NCI-H2171 (cell line): ENCODE measurements at regions not wholly inside any gene's neighbourhood (a gene's known extent, or its start where the extent isn't known, plus 50 kb on each side); places are given as distances from the start of the nearest gene placed in this dataset.
A peak's percentile ranks its signal among the peaks of the same experiment; 100 is the strongest.

Experiments
- DNase-seq: peaks from one replicate; lab custom pipeline; 2025; lab: John Stamatoyannopoulos, UW

DNA sequence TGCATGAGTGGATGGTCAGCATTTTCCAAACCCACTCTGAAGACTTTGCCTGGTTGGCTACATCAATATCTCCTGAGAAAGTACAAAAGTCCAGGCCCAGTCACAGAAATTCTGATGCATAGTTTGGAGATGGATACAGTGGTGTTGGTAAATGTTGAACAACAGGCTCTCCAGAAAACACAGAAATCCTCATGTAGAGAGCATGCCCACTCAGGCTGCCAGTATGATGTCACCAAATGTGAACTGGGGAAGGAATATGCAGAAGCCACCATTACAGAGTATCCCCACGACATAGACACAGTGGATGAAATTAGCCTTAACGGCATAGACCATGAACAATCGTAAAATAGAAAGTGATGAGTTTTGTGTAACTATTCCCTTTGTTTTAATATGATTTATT, 97.1 kb upstream of the NXT1 start:
- no peak for DNase-seq

DNA sequence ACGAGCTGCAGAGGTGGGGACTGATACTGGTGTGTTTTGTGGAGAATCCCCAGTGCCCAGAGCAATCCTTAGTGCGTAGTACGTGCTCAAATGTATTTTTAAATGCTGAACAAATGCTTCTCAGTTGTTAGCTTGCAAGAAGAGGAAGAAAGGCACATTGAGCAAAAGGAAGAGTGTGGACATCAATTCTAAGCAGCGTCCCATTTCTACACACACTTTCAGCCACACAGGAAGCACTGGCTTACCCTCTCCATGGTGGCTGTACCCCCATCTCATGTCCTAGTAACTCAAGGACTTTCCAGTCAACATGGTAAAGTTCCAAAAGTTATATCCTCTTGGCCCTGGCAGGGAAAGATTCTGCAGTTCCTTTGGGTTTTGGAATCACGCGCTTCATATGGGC, 98.8 kb upstream of the NXT1 start:
- DNase-seq = no peak

DNA sequence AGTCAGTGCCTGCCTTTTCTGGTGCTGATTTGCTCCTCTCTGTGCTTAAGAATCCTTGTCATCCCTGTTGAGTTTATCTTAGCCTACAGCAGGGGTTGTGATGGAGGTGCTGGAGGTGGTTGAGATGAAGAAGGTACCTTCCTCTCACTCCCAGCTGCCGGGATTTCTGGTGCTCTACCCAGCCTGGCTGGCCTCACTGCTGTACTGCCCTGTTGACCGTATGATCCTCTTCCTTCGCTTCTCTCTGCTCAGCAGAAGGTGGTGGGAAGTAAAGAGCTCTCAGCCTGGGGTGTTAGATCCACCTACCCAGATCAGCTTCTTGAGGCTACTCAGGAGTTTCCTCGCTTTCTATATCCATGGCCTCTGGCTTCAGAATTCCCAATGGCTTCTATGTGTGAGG, 101.0 kb upstream of the NXT1 start:
- no peak for DNase-seq

DNA sequence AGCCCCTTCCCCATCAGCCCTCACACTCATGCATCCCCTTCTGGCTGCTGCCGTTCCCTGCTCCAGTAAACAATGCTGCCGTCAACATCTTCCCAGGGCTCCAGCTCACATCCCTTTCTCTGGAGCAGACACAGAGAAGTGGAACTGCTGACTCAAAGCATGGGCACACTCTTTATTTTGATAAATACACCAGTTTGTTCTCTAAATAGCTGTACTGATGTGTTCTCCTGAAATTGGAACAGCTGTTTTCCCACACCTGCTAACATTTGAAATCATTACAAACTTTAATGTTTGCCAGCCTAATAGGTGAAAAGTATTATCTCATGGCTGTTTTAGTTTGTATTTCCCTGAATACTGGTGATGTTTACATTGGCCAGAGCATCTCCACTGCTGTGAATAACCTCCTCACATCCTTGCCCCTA, 102.1 kb upstream of the NXT1 start:
- no peak for DNase-seq

DNA sequence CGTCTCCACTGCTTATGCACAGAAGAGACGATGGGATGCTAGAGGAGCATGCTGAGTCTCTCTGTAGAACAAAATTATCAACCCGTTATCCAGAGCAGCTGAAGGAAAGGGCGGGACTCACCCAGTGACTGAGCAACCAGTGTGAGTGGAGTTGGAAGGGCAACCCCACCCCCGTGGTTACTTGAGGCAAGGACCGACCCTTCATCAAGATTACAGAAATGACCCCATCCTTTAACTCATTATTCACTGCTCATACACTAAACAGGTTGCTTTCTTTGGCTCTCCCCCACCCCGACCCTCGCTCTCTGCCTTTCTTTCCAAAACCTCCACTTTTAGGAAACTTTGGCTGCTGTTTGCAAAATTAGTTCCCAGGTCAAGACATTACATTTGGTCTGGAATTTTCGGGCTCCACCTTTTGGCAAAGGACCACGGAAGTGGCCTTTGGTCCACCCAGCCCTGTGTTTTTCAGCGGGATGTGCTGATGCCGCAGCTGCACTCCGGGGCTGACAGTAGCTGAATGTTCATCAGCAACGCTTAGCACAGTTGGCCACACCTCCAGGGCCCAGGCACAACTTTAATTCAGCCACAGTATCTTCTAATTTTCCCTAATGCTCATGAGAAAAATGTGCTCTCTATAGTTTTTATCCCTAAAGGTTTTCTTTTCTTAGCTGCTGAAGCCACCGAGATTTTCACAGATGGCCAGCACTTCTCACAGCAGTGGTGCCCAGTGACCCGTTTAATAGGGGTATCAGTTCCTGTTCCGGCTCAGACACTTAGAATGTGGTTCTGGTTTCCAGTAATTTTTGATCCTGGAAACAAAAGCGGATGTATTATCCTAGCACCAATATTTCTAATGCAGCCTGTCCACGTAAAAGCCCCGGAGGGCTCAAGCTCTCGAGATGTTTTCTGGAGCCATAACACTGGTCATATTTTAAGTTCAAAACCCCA, 103.6 kb upstream of the NXT1 start:
- DNase-seq = no peak

DNA sequence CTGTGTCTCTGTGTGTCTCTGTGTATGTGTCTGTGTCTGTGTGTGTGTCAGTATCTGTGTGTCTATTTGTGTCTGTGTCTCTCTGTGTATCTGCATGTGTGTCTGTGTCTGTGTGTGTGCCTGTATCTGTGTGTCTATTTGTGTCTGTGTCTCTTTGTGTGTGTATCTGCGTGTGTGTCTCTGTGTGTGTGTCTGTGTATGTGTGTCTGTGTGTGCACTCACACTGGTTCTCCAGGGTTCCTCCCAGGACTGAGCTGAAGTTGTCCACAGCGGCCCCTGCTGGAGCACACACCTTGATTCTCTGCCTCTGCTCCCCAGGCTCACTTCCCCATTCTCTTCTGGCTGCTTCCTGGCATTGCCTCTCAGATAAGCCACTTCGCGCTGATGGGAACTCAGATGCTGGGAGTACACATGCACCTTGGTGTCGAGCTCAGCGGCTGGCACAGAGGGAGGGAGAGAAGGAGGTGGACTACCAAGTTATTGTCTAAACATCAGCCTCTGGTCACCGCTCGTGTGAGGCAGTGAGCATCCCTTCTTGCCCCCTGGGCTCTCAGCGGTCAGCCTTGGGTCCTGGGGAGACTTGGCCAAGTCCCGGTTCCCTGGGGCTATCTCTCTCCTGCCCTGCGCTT, 104.9 kb upstream of the NXT1 start:
- no peak for DNase-seq

DNA sequence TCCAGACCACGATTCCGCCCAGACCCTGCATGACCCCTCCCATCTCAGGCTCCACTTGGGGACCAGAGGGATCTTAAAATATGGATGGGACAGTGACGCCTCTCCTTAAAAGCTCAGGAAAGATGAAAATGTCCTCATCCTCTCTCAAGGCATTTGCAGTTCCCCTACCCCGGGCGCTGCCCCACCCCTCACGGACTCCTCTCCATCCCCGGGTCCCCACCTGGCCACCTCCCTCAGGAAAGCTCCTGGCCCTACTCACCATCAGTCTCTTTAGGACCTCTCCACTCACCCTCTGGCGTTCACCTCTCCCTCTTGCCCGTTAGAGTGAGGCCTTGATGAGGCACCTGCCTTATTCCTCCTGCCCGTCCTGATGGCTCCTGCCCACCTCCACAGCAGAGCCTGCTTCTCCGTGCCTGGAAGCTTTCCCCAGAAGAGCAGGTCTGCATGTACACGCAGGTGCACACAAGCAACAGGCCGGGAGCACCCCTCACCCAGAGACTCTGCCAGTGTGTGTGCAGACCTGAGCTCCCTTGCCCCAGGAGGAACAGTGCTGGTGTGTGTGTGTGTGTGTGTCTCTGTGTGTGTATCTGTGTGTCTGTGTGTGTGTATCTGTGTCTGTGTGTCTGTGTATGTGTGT, 105.6 kb upstream of the NXT1 start:
- no peak for DNase-seq

DNA sequence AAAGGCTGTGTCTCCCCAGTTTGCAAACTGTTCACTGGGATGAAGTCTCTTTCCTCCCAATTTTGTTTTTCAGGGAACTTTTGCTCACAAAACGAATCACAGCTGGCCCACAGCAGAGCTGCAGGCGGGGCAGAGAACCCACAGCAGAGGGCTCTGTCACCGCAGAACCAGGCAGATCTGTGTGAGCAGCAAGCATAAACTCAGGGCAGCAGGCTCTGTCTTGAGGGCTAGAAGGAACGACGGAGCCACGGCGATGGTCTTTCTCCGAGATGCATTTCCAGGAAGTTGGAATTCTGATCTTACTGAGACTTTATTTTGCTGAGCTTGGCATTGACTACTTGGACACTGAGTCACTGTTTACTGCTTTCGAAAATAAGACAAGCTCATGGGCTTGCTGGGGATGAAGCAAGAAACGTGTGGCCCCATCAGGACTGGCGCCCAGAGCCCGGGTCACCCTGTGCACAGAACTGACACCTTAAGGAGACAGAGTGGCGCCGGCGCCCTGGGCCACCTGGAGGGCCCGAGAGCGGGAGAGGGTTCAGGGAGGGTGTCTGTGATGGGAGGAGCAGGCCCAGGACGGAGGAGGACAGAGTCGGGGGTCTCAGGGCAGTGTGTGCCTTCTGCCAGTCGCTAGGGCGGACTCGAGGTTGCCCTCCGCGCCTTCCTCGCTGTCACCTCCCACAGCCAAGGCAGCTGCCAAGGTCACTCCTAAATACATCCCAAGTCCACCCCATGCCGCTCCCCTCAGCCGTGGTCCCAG, 106.3 kb upstream of the NXT1 start:
- no peak for DNase-seq

DNA sequence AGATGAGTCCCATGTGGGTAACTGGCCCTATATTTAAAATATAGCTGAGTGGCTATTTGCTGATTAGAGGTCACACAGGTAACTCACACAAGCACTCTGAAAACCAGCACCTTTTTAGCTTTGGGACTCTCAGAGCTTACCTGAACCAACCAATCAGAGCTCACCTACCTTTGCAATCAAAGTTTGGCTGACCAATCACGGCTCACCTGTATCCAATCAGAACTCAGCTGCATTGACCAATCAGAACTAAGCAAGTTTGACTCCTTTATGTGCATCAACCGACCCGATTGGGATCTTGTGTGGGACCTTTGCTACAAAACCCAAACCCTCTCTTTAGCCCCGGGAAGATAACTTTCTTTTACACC, 106.8 kb upstream of the NXT1 start:
- DNase-seq = no peak

DNA sequence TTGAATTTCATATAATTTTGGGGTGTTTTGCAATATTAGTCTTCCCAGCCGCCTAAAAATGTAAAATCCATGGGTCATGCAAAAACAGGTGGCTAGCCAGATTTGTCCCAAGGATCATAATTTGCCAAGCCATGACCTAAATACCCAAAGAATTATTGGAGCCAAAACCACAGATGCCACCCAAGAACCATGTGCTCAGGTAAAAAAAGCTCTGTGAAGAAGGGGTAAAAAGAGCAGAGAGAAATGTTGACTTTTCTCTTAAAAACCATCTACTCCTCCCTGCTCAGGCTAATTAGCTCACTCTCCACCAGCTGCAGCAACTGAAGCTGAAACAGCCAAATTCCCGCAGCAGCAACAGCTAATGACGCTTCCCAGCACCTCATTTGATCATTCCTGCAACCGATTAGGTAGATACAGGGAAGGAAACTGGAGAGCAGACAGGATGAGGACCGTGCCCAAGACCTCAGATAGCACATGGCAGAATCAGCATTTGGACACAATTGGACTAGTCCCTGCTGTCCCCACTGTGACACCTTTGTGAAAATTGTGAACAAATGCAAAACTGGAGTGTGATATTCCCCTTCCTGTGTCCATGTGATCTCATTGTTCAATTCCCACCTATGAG, 107.9 kb upstream of the NXT1 start:
- no peak for DNase-seq

DNA sequence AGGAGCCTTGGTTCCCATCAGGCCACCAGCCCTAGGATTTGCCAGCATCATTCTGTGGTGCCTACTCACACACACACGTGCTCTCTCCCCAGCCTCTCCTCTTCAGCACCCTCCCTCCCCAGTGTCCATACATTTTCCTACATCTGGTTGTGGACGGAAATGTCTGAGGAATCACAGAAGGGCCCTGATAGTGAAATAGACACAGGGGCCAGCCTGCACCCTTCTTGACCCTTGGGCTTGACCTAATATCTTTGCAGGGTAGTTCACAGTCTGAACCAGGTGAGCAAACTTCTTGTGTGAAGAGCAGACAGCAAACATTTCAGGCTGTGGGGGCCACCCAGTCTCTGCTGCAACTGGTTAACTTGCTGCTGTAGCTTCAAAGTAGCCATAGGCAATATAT, 108.5 kb upstream of the NXT1 start:
- DNase-seq = no peak

DNA sequence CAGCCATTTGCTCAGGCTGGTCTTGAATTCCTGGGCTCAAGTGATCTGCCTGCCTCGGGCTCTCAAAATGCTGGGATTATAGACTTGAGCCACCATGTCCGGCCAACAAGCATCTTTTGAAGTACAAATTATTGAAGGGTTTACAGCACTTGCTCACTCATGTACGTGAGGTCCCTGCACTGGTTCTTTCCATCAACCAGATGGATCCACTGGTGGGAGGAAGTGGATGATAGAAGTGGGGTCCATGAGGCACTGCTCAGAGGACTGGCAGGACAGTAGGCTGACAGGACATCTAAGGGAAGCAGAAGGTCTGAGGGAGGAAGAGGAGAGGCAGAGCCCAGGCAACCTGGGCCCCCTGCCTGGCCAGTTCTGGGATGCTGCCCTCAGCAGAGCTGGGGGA, 109.2 kb upstream of the NXT1 start:
- DNase-seq = no peak

DNA sequence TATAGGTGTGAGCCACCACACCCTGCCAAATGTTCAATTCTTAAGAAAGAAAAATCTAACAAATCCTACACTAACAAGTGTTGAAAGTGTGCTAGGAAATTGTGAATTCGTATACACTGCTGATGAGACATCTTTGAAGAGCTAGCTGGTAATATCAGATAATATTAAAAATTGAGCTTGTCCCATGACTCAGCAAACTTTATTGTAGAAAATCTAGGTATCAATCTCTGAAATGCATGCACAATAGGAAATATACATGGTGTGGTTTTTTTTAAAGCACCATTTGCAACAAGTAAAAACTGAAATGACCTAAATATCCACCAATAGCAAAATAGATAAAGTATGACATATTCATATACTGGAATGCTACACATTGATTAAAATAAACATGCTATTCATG, 110.1 kb upstream of the NXT1 start:
- no peak for DNase-seq

DNA sequence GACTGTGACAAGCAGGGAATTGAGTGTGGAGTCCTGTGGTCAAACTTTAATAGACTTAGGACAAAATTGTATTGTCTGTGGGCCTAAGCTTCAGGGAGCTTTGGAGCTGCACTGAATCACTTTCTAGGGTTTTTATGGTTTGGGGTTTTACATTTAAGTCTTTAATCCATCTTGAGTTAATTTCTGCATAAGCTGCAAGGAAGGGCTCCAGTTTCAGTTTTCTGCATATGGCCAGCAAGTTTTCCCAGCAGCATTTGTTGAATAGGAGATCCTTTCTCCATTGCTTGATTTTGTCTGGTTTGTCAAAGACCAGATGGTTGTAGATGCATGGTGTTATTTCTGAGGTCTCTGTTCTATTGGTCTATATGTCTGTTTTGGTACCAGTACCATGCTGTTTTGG, 113.4 kb upstream of the NXT1 start:
- no peak for DNase-seq

DNA sequence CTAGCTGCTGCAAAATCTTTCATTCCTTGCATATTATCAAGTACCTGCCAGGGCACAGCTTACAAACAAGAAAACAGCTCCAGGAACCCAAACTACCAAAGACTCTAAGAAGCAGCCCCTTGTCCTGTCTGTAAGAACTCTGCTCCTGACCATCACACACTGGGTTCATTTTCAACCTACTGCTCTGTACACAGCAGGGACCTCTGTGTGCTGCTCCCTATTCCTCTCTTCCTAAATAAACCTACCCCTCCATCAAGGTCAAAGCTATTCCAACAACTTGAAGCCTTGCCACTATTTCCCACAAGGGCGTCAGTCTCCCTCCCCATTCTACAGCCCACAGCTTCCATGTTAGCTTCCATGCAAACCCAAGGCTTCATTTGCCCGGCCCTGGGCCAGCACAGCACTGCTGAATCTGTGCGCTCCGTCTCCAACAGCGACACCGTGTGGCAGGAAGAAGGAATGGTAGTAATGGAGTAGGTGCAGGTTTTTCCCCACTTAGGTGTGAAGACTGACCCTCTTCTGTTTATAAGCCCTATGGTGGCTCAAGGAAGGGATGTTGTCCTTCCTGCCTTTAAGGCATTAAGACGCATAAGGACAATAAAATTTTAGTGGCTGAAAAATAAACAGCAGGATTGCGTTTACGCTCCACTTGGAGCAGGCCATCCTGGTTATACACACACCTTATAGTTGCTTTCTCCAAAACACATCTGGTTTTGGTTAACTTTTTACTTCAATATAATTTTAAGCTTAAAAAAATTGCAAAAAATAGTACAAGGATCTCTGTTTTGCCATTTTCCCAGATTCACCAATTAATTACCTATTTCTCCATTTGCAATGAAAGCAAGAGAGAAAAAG, 115.2 kb upstream of the NXT1 start:
- DNase-seq = peak; percentile 3

DNA sequence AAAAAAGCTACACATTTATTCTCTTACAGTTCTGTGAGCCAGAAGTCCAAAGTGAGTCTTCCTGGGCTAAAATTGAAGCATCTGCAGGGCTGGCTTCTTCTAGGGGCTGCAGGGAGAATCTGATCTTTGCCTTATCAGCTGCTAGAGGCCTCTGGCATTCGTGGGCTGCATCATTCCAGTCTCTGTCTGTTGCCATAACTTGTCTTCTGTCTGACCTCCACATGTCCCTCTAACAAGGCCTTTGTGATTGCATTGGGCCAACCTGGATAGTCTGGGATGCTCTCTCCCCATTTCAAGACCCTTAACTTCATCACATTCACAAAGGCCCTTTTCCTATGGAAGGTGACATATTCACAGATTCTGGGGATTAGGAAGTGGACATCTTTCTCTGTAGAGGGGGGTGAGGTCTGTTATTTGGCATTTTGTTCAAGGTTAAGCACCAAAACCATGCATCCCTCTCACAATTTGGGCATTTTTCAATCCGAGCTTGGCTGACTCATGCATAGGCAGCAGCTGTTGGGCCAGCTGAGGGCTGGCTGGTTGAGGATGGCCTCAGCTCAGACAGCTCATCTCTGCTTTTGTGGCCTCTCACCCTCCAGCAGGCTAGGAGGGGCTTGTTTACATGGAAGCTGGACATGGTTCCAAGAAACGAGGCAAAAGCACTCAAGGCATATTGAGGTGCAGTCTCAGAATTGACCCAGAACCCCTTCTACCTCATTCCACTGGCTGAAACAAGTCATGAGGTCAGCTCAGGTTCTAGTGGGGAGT, 116.1 kb upstream of the NXT1 start:
- no peak for DNase-seq

DNA sequence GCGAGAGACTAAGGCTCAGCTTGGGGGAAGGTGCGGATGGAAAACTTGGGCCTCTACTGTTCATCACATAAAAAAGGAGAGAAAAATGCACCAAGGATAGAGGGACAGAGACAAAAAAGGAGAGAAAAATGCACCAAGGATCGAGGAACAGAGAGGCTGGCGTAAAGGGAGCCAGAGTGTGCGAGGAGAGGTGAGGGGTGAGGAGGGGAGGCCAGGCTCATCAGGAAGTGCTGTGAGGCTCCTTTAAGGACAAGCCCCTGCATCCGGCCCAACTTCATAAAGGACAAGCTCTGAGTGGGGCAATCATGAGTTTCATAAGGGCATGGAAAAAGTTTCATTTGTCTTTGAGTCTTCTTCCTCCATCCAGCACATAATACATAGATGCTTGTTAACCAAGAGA, 117.2 kb upstream of the NXT1 start:
- DNase-seq = no peak

DNA sequence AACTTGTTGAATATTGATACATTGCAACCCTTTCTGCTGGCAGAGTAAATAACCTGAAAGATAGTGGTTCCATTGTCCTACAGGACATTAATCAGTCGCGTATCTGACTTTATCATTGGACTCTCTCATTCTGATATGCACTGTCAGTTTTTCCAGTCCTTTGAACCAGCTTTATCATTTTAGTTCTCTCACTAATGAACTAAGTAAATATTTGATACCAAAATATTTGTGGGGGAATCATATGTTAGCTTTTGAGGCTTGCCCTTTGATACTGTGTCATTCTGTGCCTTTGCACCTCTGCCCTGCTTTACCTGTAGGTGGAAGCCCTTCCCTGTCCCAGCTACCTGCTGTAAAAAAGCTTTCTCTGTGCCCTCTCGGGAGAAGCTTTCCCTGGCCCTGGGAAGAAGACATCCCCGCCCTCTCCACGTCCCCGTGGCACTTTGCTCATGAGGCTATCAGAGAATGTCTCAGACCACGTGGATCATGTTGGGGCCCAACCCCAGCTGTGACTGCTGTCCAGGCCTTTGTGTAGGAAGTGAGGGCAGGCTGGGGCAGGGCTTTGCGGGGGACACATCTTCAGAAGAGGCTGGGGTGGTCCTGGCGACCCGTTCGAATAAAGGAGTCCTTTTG, 117.8 kb upstream of the NXT1 start:
- DNase-seq = no peak

DNA sequence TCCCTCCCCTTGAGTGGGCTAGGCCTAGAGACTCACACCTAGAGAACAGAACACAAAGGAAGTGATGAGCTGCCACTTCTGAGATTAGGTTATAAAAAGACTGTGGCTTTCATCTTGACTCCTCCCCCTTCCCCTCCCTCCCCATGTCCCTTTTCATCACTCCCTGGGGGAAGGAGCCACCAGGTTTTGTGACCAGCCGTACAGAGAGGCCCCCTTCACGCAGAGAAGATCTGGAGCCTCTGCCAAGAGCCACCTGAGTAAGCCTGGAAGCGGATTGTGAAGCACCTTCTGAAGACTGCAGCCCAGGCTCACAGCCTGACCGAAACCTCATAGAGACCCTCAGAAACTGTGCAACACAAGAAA, 118.4 kb upstream of the NXT1 start:
- no peak for DNase-seq
